DOHH2 (cell line): ENCODE measurements at regions not wholly inside any gene's neighbourhood (a gene's known extent, or its start where the extent isn't known, plus 50 kb on each side); places are given as distances from the start of the nearest gene placed in this dataset.

Experiments
- H3F3A ChIP-seq: fragments of 200-600 bp; sonication (generic), shearing (Covaris generic); 2 replicates; pipeline ENCODE4 v1.6.0; 2016; ENCODE audit warnings: antibody characterized with exemption, mild to moderate bottlenecking; ENCODE audit not compliant: control insufficient read depth, insufficient read depth
- H3K27ac ChIP-seq: fragments of 200-600 bp; sonication (generic); 2 replicates; pipeline ENCODE4 v1.5.1; 2014; ENCODE audit warnings: low read depth, mild to moderate bottlenecking, low read length, moderate library complexity
- H3K27me3 ChIP-seq: fragments of 200-600 bp; sonication (generic); 2 replicates; pipeline ENCODE4 v1.6.1; 2014; ENCODE audit warnings: mild to moderate bottlenecking, low read length, mixed read lengths; ENCODE audit not compliant: control insufficient read depth
- H3K36me3 ChIP-seq: fragments of 200-600 bp; sonication (generic); 2 replicates; pipeline ENCODE4 v1.6.1; 2014; ENCODE audit warnings: mild to moderate bottlenecking, low read length, moderate library complexity, mixed read lengths; ENCODE audit not compliant: control insufficient read depth
- H3K4me1 ChIP-seq: fragments of 200-600 bp; sonication (generic); 2 replicates; pipeline ENCODE4 v1.6.1; 2014; ENCODE audit warnings: mild to moderate bottlenecking, low read length, mixed read lengths; ENCODE audit not compliant: control insufficient read depth
- H3K4me2 ChIP-seq: fragments of 200-600 bp; sonication (generic); 2 replicates; pipeline ENCODE4 v1.6.0; 2014; ENCODE audit warnings: mild to moderate bottlenecking, low read length, moderate library complexity
- H3K4me3 ChIP-seq: fragments of 200-600 bp; sonication (generic); 2 replicates; pipeline ENCODE4 v1.5.1; 2014; ENCODE audit warnings: mild to moderate bottlenecking, low read length, mixed read lengths
- H3K79me2 ChIP-seq: fragments of 200-600 bp; sonication (generic); 2 replicates; pipeline ENCODE4 v1.6.1; 2014; ENCODE audit warnings: mild to moderate bottlenecking, low read length, mixed read lengths; ENCODE audit not compliant: control insufficient read depth
- H3K9me2 ChIP-seq: fragments of 200-600 bp; sonication (generic); replicated peaks from 2 replicates; pipeline ENCODE4 v1.6.1; 2014; ENCODE audit warnings: mild to moderate bottlenecking, low read length, mixed read lengths; ENCODE audit not compliant: control insufficient read depth
- H3K9me3 ChIP-seq: fragments of 200-600 bp; sonication (generic); 2 replicates; pipeline ENCODE4 v1.6.1; 2014; ENCODE audit warnings: antibody characterized with exemption, low read length, mixed read lengths; ENCODE audit not compliant: control insufficient read depth, insufficient read depth
- H4K20me1 ChIP-seq: fragments of 200-600 bp; sonication (generic); 2 replicates; pipeline ENCODE4 v1.6.0; 2014; ENCODE audit warnings: low read depth, mild to moderate bottlenecking, antibody characterized with exemption, low read length, moderate library complexity; ENCODE audit not compliant: control insufficient read depth, insufficient read depth
- CTCF ChIP-seq: fragments of 200-600 bp; sonication (generic); IDR thresholded peaks from one replicate; pipeline ENCODE4 v1.5.1; 2014; ENCODE audit warnings: antibody characterized with exemption, mild to moderate bottlenecking, low read depth, low read length; ENCODE audit not compliant: poor library complexity, severe bottlenecking
- EZH2phosphoT487 ChIP-seq: fragments of 200-600 bp; sonication (generic); IDR thresholded peaks from 2 replicates; pipeline ENCODE4 v1.6.1; 2017; ENCODE audit warnings: borderline replicate concordance, mild to moderate bottlenecking, antibody characterized with exemption, low read length, moderate library complexity, mixed read lengths

DNA sequence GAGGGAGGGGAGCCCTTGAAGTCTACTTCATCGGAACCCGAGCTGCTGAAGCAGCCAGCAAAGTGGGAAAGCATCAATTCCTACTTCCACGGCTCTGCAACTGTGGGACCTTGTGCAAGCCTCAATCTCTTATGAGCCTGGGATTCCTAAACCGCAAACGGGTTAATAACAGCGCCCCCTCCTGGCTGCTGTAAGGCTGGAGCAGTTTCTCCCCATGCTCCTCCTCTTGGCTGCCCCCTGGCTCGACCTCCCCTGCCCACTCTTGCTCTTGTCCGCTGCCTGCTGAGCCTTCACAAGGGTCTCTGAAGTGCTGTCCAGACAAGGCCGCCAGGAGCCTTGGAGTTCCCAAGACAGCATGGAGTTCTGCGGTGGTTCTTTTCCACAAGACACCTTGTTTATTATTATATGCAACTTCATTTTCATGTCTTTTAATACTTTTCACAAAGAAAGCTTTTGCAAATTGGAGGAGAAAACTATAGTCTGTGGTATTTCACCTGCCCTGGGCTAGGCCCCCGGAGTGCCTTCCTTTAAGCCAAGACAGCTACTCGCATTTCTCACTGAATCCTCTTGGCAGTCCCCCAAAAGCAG, 157.2 kb downstream of the DDX1 start:
- no peaks in the 10 kb centered on the region for H3K36me3 ChIP-seq
- no peaks in the 10 kb centered on the region for H3K27me3 ChIP-seq
- no peak for TF ChIP-seq EZH2phosphoT487
- peak; percentile 74 for TF ChIP-seq CTCF
- no peaks in the 10 kb centered on the region for H3F3A ChIP-seq
- H3K27ac ChIP-seq = no peak overlapping the region
- no peaks in the 10 kb centered on the region for H4K20me1 ChIP-seq
- H3K9me2 ChIP-seq = no peaks in the 10 kb centered on the region
- H3K9me3 ChIP-seq = no peaks in the 10 kb centered on the region
- no peaks in the 10 kb centered on the region for H3K79me2 ChIP-seq
- H3K4me2 ChIP-seq = no peak overlapping the region
- H3K4me3 ChIP-seq = no peak overlapping the region
- H3K4me1 ChIP-seq = no peaks in the 10 kb centered on the region

- no peaks in the 10 kb centered on the region for H3K36me3 ChIP-seq
- H3F3A ChIP-seq = no peaks in the 10 kb centered on the region
- H4K20me1 ChIP-seq = no peaks in the 10 kb centered on the region
- no peaks in the 10 kb centered on the region for H3K4me1 ChIP-seq
- H3K27me3 ChIP-seq = no peaks in the 10 kb centered on the region
- H3K4me2 ChIP-seq = no peak overlapping the region
- no peaks in the 10 kb centered on the region for H3K9me2 ChIP-seq
- no peaks in the 10 kb centered on the region for H3K9me3 ChIP-seq
- H3K27ac ChIP-seq = no peak overlapping the region
- H3K4me3 ChIP-seq = no peak overlapping the region
- TF ChIP-seq EZH2phosphoT487 (no peak), CTCF (no peak)
- no peaks in the 10 kb centered on the region for H3K79me2 ChIP-seq
Measured at GRCh38 chr2:15749460-15750432, 158.1 kb downstream of the DDX1 start.

GRCh38 chr2:15750433-15750814, 158.8 kb downstream of the DDX1 start:
- H3K9me2 ChIP-seq = no peaks in the 10 kb centered on the region
- no peaks in the 10 kb centered on the region for H4K20me1 ChIP-seq
- no peak for TF ChIP-seq EZH2phosphoT487
- no peak for TF ChIP-seq CTCF
- no peaks in the 10 kb centered on the region for H3F3A ChIP-seq
- H3K4me1 ChIP-seq = no peaks in the 10 kb centered on the region
- H3K27me3 ChIP-seq = no peaks in the 10 kb centered on the region
- no peak overlapping the region for H3K27ac ChIP-seq
- H3K4me2 ChIP-seq = no peak overlapping the region
- H3K4me3 ChIP-seq = no peak overlapping the region
- no peaks in the 10 kb centered on the region for H3K9me3 ChIP-seq
- no peaks in the 10 kb centered on the region for H3K79me2 ChIP-seq
- no peaks in the 10 kb centered on the region for H3K36me3 ChIP-seq
